NB4 (cell line): ENCODE measurements at regions not wholly inside any gene's neighbourhood (a gene's known extent, or its start where the extent isn't known, plus 50 kb on each side); places are given as distances from the start of the nearest gene placed in this dataset.

Experiments
- DNase-seq: peaks from one replicate; pipeline ENCODE4 v3.0.0; 2010; ENCODE audit warnings: low read depth
- H3K4me3 ChIP-seq: one replicate; pipeline ENCODE4 v1.5.1; 2011; ENCODE audit warnings: mild to moderate bottlenecking, low read depth, low read length, moderate library complexity
- MYC ChIP-seq: IDR thresholded peaks from 2 replicates; pipeline ENCODE4 v1.6.1; 2011; ENCODE audit warnings: low read depth, low read length
- POLR2A ChIP-seq: IDR thresholded peaks from 2 replicates; pipeline ENCODE4 v1.6.1; 2011; ENCODE audit warnings: mild to moderate bottlenecking; ENCODE audit not compliant: insufficient read length; ENCODE audit errors: extremely low read depth
- TF ChIP-seq, protein P1 (sequence below): IDR thresholded peaks from 2 replicates; pipeline ENCODE4 v1.6.1; 2011; ENCODE audit warnings: low read depth, low read length
- TF ChIP-seq, protein P2 (sequence below): IDR thresholded peaks from one replicate; pipeline ENCODE4 v1.5.1; 2012; ENCODE audit warnings: low read depth, low read length

DNA sequence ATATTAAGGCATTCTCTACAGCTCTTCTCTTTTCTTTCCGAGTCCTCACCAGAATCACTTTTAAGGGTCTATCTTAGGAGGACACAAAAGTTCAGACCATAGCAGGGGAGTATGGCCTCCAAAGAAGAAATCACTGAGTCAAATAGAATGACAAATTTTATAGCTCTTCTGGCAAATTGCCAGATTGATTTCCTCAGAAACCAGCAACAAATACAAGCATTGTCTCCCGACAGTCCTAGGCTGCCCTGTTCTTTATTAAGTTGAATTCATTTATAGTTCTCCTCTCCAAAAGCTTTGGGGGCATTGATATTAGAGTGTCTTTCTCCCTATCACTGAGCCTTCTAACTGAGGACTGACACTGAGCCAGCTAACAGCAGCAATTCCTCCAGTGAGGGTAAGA, 156.4 kb upstream of the FRMD6 start:
- no peak for DNase-seq
- H3K4me3 ChIP-seq: no peak overlapping the region
- no peak for TF ChIP-seq MYC
- TF ChIP-seq, protein P1, sequence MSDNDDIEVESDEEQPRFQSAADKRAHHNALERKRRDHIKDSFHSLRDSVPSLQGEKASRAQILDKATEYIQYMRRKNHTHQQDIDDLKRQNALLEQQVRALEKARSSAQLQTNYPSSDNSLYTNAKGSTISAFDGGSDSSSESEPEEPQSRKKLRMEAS: no peak
- no peak for TF ChIP-seq POLR2A
- TF ChIP-seq, protein P2, sequence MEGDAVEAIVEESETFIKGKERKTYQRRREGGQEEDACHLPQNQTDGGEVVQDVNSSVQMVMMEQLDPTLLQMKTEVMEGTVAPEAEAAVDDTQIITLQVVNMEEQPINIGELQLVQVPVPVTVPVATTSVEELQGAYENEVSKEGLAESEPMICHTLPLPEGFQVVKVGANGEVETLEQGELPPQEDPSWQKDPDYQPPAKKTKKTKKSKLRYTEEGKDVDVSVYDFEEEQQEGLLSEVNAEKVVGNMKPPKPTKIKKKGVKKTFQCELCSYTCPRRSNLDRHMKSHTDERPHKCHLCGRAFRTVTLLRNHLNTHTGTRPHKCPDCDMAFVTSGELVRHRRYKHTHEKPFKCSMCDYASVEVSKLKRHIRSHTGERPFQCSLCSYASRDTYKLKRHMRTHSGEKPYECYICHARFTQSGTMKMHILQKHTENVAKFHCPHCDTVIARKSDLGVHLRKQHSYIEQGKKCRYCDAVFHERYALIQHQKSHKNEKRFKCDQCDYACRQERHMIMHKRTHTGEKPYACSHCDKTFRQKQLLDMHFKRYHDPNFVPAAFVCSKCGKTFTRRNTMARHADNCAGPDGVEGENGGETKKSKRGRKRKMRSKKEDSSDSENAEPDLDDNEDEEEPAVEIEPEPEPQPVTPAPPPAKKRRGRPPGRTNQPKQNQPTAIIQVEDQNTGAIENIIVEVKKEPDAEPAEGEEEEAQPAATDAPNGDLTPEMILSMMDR: no peak

DNA sequence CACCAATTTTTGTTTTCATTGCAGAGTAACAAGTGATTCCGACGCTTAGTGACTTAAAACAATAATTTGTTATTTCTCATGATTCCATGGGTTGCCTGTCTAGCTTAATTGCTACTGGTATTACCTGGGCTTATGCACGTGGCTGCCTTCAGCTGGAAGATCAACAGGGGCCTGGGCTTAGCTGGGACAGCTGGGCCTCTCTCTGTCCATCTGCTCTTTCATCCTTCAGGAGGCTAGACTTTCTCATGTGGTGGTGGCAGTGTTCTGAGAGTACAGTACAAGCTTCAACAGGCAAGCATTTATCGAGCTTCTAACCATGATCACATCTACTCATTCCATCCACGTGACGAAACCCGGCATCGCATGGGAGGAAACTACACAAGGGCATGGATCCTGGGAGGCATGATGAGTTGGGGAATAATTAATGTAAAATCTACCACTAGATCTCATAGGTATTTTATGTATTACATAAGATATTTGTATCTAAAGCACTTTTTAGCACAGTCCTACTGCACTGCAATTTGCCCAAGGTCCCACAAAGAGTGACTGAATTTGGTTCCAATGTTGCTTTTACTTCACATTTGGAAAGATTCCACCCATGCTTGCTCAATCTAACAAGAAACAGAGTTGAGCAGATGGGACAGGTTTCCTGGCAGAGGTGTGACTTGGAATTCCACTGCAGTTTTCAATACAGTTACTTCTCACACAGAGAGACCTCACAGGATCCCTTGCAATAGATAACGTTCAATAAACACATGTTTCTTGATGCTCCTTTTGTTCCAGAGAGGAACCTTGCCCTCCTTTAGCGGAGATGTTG, 153.1 kb upstream of the FRMD6 start:
- TF ChIP-seq POLR2A (no peak), MYC (no peak)
- TF ChIP-seq, protein P1: no peak
- TF ChIP-seq, protein P2: no peak
- H3K4me3 ChIP-seq: no peak overlapping the region
- DNase-seq: no peak

DNA sequence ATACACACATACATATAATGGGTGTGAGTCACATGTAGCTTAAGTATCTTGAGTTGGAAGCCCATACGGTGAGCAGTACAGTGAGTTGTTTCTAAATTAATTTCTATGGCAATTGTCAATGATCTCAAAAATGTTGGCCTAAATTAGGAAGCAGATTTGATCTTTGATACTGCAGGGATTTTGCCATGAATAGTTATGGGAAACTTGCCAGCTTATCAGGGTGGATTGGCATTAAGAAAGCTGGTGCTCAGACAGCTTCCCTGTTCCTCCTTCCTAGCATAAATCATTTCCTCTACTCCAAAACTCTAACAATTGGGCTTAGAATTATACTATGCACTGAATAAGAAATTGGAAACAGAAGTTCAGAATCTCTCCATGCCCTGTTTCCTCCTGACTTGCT, 150.9 kb upstream of the FRMD6 start:
- H3K4me3 ChIP-seq: no peak overlapping the region
- no peak for DNase-seq
- TF ChIP-seq POLR2A (no peak), MYC (no peak)
- TF ChIP-seq, protein P1: no peak
- TF ChIP-seq, protein P2: no peak

DNA sequence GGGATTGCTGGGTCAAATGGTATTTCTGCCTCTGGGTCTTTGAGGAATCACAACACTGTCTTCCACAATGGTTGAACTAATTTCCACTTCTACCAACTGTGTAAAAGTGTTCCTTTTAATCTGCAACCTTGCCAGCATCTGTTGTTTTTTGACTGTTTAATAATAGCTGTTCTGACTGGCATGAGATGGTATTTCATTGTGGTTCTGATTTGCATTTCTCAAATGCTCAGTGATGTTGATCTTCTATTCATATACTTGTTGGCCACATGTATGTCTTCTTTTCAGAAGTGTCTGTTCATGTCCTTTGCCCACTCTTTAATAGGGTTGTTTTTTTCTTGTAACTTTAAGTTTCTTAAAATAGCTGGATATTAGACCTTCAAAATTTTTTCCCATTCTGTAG, 150.0 kb upstream of the FRMD6 start:
- TF ChIP-seq, protein P2: no peak
- TF ChIP-seq POLR2A (no peak), MYC (no peak)
- TF ChIP-seq, protein P1: no peak
- DNase-seq: no peak
- H3K4me3 ChIP-seq: no peak overlapping the region

DNA sequence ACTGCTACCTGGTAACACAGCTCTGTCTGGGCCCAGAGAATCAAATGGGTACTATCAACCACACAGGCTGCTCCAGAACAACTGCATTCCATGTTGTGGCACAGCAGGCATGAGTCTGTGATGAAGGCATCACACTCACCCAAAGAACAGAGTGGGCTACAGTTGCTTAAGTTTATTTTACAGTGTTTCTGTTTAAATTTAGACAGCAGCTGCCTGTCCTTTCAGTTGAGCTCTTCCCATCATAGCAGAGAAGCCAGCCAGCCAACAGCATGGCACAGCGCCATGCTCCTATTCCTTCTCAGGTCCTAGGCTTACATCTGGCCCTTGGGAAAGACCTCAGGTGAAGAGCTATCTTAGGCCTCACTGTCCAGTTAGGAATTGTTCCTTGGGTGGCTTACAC, 147.0 kb upstream of the FRMD6 start:
- TF ChIP-seq, protein P2: no peak
- TF ChIP-seq MYC: no peak
- TF ChIP-seq POLR2A: no peak
- TF ChIP-seq, protein P1: no peak
- DNase-seq: no peak
- no peak overlapping the region for H3K4me3 ChIP-seq
